Neutrophil (primary cell): ENCODE measurements at regions not wholly inside any gene's neighbourhood (a gene's known extent, or its start where the extent isn't known, plus 50 kb on each side); places are given as distances from the start of the nearest gene placed in this dataset.

Experiments used
- H3K27ac ChIP-seq: fragments of 200-600 bp; sonication (generic); 2 replicates; pipeline ENCODE4 v1.5.1; 2016; ENCODE audit warnings: mild to moderate bottlenecking, moderate library complexity
- H3K27me3 ChIP-seq: fragments of 200-600 bp; sonication (generic); 2 replicates; pipeline ENCODE4 v1.6.0; 2016; ENCODE audit warnings: mild to moderate bottlenecking
- H3K36me3 ChIP-seq: fragments of 200-600 bp; sonication (generic); 2 replicates; pipeline ENCODE4 v1.5.1; 2017
- H3K4me1 ChIP-seq, 2 experiments: fragments of 200-600 bp in 1 of 2; sonication (generic) in 1 of 2; 1 replicate in 1 of 2; 2 replicates in 1 of 2; pipeline versions ENCODE4 v1.5.1 to v1.6.1; 2013 to 2016; ENCODE audit warnings: low read depth in 1 of 2, low read length in 1 of 2, mild to moderate bottlenecking in 1 of 2, moderate library complexity in 1 of 2; ENCODE audit not compliant: control insufficient read depth in 1 of 2, insufficient read depth in 1 of 2
- H3K4me3 ChIP-seq, 2 experiments: fragments of 200-600 bp in 1 of 2; sonication (generic) in 1 of 2; 1 replicate in 1 of 2; 2 replicates in 1 of 2; pipeline ENCODE4 v1.5.1; 2013 to 2016; ENCODE audit warnings: low read depth in 1 of 2, low read length in 1 of 2, mild to moderate bottlenecking in 1 of 2, moderate library complexity in 1 of 2
- H3K9me3 ChIP-seq: fragments of 200-600 bp; sonication (generic); 2 replicates; pipeline ENCODE4 v1.5.1; 2016
- TF ChIP-seq, protein P1 (sequence below): fragments of 200-600 bp; sonication (generic); IDR thresholded peaks from 2 replicates; pipeline ENCODE4 v1.5.1; 2016; ENCODE audit warnings: antibody characterized with exemption

DNA sequence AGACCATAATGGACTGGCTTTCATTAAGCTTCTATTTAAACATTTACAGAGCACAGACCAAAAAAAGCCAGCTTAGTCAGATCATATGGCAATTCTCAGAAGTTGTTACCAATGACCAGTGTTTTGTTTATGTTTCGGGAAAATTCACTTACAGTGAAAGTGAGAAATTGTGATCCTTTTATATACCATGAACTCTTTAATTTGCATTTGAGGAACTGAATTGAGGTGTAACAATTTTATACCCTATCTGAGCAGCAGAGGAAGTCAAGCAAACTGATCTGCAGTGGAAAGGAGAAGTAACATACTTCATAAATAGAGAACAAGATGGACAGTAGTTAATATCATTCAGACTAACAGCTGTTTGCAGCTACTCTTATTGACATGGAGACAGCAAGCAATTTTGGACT is 97.1 kb downstream of the TMA16 start:
- TF ChIP-seq, protein P1, sequence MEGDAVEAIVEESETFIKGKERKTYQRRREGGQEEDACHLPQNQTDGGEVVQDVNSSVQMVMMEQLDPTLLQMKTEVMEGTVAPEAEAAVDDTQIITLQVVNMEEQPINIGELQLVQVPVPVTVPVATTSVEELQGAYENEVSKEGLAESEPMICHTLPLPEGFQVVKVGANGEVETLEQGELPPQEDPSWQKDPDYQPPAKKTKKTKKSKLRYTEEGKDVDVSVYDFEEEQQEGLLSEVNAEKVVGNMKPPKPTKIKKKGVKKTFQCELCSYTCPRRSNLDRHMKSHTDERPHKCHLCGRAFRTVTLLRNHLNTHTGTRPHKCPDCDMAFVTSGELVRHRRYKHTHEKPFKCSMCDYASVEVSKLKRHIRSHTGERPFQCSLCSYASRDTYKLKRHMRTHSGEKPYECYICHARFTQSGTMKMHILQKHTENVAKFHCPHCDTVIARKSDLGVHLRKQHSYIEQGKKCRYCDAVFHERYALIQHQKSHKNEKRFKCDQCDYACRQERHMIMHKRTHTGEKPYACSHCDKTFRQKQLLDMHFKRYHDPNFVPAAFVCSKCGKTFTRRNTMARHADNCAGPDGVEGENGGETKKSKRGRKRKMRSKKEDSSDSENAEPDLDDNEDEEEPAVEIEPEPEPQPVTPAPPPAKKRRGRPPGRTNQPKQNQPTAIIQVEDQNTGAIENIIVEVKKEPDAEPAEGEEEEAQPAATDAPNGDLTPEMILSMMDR = no peak
- no peaks in the 10 kb centered on the region for H3K4me1 ChIP-seq

DNA sequence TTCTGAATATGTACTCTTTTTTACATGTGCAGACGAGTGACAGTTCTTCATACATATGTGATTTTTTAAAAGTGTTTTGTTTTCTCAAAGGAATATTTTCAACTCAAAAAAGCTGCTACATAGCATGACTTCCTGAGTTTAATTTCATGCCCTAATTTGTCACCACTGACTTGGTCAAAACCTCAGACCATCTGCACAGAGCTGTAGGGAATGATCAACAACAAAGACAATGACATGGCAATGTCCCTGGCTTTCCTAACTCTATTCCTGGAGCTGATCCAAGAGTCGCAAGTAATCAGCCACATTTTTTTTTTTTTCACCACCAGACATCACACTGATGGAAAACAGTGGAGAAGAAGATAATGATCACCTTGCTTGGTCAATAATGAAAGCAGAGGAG is 97.7 kb downstream of the TMA16 start:
- H3K27ac ChIP-seq = no peak overlapping the region
- no peaks in the 10 kb centered on the region for H3K36me3 ChIP-seq
- H3K27me3 ChIP-seq = no peaks in the 10 kb centered on the region
- TF ChIP-seq, protein P1 = no peak
- H3K4me1 ChIP-seq = no peaks in the 10 kb centered on the region
- no peaks in the 10 kb centered on the region for H3K9me3 ChIP-seq
- no peak overlapping the region for H3K4me3 ChIP-seq

More for the DNA sequence above, 97.1 kb downstream of the TMA16 start:
- no peak overlapping the region for H3K4me3 ChIP-seq
- no peaks in the 10 kb centered on the region for H3K36me3 ChIP-seq
- no peaks in the 10 kb centered on the region for H3K9me3 ChIP-seq
- H3K27ac ChIP-seq = no peak overlapping the region
- no peaks in the 10 kb centered on the region for H3K27me3 ChIP-seq

DNA sequence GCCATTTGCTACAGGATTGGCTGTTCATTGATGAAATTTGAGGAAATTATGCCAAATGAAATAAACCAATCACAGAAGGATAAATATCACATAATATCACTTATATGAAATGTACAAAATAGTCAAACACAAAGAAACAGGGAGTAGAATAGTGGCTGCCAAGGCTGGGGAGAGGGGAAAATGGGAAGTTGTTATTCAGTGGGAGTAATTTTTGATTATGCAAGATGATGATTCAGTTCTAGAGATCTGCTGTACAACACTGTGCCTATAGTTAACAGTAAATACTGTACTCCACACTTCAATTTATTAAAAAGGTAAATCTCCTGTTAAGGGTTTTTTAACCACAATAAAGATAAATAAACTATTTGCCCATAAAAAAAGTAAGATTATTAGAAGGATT is 101.1 kb downstream of the TMA16 start:
- TF ChIP-seq, protein P1 = no peak
- Histone ChIP-seq H3K4me1 (no peaks in the 10 kb centered on the region), H3K9me3 (no peaks in the 10 kb centered on the region), H3K36me3 (no peaks in the 10 kb centered on the region), H3K4me3 (no peak overlapping the region), H3K27ac (no peak overlapping the region), H3K27me3 (no peaks in the 10 kb centered on the region)

DNA sequence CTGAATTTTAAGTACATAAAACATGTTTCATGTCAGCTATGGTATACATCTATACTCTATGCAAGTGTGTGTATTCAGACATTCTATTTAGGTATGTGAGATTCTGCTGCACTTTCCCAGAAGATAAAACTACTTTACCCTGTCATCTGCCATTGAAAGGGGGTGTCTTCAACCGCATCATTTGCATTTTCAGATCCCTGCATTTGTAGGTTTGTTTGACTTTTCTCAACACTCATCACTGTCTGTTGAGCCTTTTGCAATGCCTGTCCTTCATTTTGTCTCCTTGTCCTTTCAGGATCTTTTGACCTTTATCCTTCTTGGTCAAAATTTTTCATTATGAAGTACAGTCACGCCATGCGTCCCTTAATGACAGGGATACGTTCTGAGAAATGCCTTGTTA is 103.5 kb downstream of the TMA16 start:
- Histone ChIP-seq H3K9me3 (no peaks in the 10 kb centered on the region), H3K27me3 (no peaks in the 10 kb centered on the region), H3K36me3 (no peaks in the 10 kb centered on the region), H3K4me3 (no peak overlapping the region), H3K27ac (no peak overlapping the region), H3K4me1 (no peaks in the 10 kb centered on the region)
- TF ChIP-seq, protein P1 = no peak

DNA sequence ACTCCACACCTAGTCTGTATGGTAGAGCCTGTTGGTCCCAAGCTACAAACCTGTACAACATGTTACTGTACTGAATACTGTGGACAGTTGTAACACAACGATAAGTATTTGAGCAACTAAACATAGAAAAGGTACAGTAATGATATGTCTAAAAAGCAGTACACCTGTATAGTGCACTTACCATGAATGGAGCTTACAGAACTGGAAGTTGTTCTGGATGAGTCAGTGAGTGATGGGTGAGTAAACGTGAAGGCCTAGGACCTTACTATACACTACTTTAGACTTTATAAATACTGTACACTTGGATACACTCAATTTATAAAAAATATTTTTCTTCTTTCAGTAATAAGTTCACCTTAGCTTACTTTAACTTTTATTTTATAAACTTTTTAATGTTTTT is 104.0 kb downstream of the TMA16 start:
- Histone ChIP-seq H3K27ac (no peak overlapping the region), H3K4me3 (no peak overlapping the region), H3K4me1 (no peaks in the 10 kb centered on the region), H3K9me3 (no peaks in the 10 kb centered on the region), H3K27me3 (no peaks in the 10 kb centered on the region), H3K36me3 (no peaks in the 10 kb centered on the region)
- TF ChIP-seq, protein P1 = no peak

DNA sequence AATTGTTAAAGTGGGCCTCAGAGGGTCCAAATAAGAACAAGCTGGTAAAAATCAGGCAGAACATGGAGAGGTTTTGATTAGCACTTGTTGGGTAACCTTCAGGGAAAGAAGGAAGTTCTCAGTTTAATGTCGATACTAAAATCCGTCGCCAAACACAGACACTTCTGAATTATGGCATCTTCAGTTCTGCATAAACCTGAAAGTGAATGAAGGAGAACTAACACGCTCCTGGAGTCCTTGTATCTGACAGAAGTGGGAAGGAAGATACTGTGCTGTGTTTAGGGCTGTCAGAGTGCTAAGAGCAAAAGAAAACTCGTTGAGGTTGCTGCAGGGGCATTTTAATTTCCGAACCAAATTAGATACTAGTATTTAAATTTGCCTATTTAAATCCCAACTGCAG is 106.2 kb downstream of the TMA16 start:
- H3K4me1 ChIP-seq = no peaks in the 10 kb centered on the region
- no peak overlapping the region for H3K4me3 ChIP-seq
- H3K27ac ChIP-seq = no peak overlapping the region
- no peaks in the 10 kb centered on the region for H3K36me3 ChIP-seq
- no peaks in the 10 kb centered on the region for H3K27me3 ChIP-seq
- TF ChIP-seq, protein P1 = no peak
- no peaks in the 10 kb centered on the region for H3K9me3 ChIP-seq
